HUDEP-2 (cell line): ENCODE measurements at regions not wholly inside any gene's neighbourhood (a gene's known extent, or its start where the extent isn't known, plus 50 kb on each side); places are given as distances from the start of the nearest gene placed in this dataset.
A peak's percentile ranks its signal among the peaks of the same experiment; 100 is the strongest.

Source experiments
- DNase-seq, 76 experiments: peaks; one replicate each; lab custom pipeline; 2025; ENCODE audit not compliant: unreplicated experiment in 76 of 76; lab: John Stamatoyannopoulos, UW

GRCh38 chrX:106341823-106342222, 173.7 kb downstream of the PWWP3B start:
- no peak for DNase-seq

GRCh38 chrX:106356580-106356979, 188.5 kb downstream of the PWWP3B start:
- no peak for DNase-seq

GRCh38 chrX:106363214-106363613, 195.1 kb downstream of the PWWP3B start:
- no peak for DNase-seq

- DNase-seq = no peak
Measured at GRCh38 chrX:106378616-106379015, 210.5 kb downstream of the PWWP3B start.

GRCh38 chrX:106391284-106391911, 220.4 kb upstream of the RADX start:
- DNase-seq = no peak

GRCh38 chrX:106392346-106392745, 219.4 kb upstream of the RADX start:
- DNase-seq = no peak

GRCh38 chrX:106397788-106398538, 213.8 kb upstream of the RADX start:
- DNase-seq = peak in 2 of 76 experiments; percentile 1 to 2

- no peak for DNase-seq
Measured at GRCh38 chrX:106401965-106402559, 209.7 kb upstream of the RADX start.

- DNase-seq = no peak
Measured at GRCh38 chrX:106404512-106404911, 207.3 kb upstream of the RADX start.

- peak in 2 of 76 experiments; percentile 0 to 1 for DNase-seq
Measured at GRCh38 chrX:106415276-106415895, 196.4 kb upstream of the RADX start.

- DNase-seq = no peak
Measured at GRCh38 chrX:106436691-106437090, 175.1 kb upstream of the RADX start.

GRCh38 chrX:106437407-106437806, 174.4 kb upstream of the RADX start:
- no peak for DNase-seq

- no peak for DNase-seq
Measured at GRCh38 chrX:106450405-106450804, 161.4 kb upstream of the RADX start.

GRCh38 chrX:106451933-106452332, 159.8 kb upstream of the RADX start:
- no peak for DNase-seq

- no peak for DNase-seq
Measured at GRCh38 chrX:106454991-106455390, 156.8 kb upstream of the RADX start.

GRCh38 chrX:106457802-106458201, 154.0 kb upstream of the RADX start:
- no peak for DNase-seq

- no peak for DNase-seq
Measured at GRCh38 chrX:106467422-106467821, 144.4 kb upstream of the RADX start.

- no peak for DNase-seq
Measured at GRCh38 chrX:106467943-106468342, 143.8 kb upstream of the RADX start.

- DNase-seq = no peak
Measured at GRCh38 chrX:106468433-106468832, 143.3 kb upstream of the RADX start.

- DNase-seq = no peak
Measured at GRCh38 chrX:106479920-106480319, 131.9 kb upstream of the RADX start.

GRCh38 chrX:106481341-106481740, 130.4 kb upstream of the RADX start:
- DNase-seq = peak in 28 of 76 experiments; percentile 0 to 48 (median 2)
